Dedifferentiated amniotic fluid mesenchymal stem cell (primary cell): ENCODE measurements at regions not wholly inside any gene's neighbourhood (a gene's known extent, or its start where the extent isn't known, plus 50 kb on each side); places are given as distances from the start of the nearest gene placed in this dataset.
"Not testable (repeated sequence)": the region's sequence is repeated elsewhere in the genome, so short reads cannot be mapped to it uniquely, and the experiment has no call there.

ENCODE experiments used
- DNase-seq: peaks from one replicate; pipeline ENCODE4 v3.0.0-alpha.2; 2016; ENCODE audit errors: extremely low spot score

DNA sequence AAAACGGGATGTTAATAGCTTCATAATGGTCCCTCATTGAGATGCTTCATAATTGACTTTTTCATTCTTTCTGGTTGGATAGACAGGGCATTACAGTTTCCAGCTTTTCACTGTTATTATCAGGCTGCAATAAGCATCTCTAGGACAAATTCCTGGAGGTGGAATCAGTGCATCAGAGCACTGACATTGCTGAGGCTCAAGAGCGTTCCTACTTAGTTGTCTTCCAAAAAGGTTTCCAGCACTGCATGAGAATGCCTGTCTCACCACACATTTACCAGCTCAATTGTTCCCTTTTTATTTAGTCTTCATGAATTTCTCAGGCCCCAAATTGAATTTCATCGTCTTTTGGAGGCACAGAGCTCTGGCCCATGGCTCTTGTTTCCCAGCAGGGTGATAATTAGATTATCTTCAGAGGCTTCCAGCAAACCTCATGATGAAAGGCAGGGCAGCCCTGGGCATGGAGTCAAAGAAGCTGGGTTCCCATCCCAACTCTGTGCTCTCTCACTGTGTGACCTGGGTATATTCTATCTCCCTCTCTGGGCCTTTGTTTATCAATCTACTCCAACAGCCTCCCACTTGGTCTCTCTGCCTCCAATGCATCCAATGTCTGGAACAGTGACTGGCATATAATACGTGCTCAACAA, 451.4 kb downstream of the PTPRU start:
- DNase-seq: no peak

DNA sequence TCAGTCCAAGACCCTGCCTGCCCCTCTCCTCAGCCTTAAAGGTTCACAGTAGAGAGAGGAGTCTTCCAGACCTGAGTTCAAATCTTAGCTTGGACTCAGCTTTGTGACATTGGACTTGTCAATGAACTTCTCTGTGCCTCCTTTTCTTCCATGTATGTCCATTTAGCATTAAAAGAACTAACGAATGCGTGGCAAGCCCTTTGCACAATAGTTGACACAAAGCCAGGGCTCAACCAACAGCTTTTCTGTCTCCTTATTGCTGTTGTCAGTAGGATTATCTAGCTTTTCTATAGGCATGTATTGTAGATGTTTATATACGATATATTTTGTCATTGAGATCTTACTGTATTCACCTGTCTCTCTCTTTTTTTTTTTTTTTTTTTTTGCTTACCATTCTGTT, 450.8 kb downstream of the PTPRU start:
- no peak for DNase-seq

DNA sequence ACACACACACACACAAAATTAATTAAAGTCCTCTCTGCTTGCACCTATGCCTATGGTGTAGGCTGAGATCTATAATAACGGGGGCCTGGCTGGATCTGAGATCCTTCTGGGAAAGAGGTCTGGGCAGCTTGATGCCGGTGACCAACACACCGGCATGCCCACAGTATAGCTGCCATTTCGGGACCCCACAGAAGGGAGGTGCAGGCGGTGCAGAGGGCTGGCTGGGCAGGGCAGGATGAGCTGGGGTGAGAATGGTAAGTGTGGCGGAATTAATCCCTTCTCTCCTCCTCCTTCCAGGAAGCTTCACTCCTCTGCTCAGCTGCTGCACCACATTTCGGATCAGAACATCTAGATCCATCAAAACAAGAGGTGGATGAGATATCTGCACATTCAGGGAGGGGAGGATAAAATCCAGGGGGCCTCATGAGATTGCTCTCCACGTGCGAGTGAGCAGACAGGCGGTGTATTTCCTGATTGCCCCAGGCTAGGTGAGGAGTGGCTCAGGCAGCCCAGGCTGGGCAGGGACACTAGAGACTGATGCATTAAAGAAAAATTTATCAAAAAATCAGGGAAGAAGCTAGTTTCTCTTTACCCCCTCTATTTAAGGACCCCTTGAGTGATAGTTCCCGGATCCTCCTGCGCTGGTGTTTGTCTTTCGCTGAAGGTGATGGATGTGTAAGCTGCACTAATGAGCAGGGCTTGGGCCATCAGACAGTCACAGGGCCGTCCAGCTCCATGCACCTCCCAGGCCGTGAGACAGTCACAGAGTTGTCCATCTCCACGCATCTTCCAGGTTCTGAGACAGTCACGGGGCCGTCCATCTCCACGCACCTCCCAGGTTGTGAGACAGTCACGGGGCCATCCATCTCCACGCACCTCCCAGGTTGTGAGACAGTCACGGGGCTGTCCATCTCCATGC, 449.9 kb downstream of the PTPRU start:
- DNase-seq: no peak

- no peak for DNase-seq
Measured at GRCh38 chr1:29685387-29685786, 449.1 kb downstream of the PTPRU start.

GRCh38 chr1:29684141-29684540, 447.8 kb downstream of the PTPRU start:
- no peak for DNase-seq

DNA sequence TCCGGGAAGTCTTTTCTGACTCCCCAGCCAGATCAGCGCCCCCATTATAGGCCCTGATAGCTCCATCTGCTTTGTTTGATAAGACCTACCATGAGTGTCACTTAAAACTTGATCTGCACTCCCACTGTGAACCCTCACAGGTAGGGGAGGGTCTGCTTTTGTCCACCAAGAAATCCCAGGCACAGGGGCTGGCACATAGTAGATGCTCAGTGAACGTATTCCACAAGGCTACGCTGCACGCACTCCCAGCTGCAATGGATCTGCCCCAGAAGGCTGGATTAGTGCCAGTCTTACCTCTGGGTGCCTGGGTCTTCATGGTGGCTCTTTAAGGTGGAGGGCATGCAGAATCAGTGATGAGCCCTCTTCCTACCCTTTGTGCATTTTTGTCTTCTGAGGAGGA, 447.1 kb downstream of the PTPRU start:
- no peak for DNase-seq

DNA sequence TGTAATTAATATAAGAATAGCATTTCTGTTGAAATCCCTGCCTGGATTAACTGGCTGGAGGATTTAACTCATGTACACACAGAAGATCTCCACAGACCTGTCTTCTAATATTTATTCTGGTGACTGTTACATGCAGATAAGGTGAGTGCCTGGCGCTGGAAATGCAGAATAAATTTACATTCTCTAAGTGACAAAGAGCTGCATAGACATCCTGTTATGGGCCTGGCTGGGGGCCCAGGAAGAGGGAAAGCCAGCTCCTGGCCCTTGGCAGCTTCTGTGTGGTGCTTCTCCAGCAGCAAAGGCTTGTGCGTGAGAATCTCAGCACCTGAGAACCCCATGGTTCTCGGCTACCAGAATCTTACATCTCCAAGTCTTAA, 446.6 kb downstream of the PTPRU start:
- DNase-seq: no peak

DNA sequence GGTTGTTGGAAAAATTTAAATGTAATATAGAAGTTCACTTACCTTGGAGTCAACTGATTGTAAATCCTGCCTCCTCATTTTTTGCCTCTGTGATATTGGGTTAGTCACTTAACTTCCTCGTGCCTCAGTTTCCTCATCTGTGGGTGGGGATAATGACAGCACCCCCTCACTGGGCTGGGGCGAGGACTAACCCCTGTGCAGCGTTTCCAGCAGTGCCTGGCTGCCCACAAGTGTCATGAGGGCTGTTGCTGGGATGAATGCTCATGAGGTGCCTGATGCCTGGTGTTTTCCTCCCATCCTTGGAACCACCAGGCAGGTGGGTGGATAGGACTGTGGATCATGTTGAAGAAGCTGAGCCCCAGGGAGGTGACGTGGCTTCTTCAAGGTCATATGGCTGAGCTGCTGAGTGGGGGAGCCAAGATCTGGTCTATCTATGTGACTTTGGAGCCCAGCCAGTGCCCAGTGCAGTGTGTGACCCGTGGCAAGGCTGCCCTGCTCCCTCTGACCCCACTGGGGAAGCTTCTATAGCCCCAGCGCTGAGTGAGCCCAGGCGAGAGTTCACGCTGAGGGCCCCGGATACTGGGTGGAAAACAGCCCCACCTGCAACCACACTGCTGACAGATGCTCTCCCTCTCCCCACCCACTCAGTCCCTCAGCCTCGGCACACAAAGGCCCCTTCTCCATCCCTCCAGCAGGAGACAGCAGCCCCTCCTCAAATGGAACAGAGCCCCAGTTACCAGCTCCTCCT, 446.0 kb downstream of the PTPRU start:
- DNase-seq: no peak

GRCh38 chr1:29681416-29681815, 445.1 kb downstream of the PTPRU start:
- not testable (repeated sequence) for DNase-seq

- DNase-seq: no peak
Measured at GRCh38 chr1:29679828-29680558, 443.7 kb downstream of the PTPRU start.

- no peak for DNase-seq
Measured at GRCh38 chr1:29679316-29679715, 443.0 kb downstream of the PTPRU start.

- DNase-seq: no peak
Measured at GRCh38 chr1:29677028-29678024, 441.0 kb downstream of the PTPRU start.

- DNase-seq: no peak
Measured at GRCh38 chr1:29676496-29676895, 440.2 kb downstream of the PTPRU start.

- no peak for DNase-seq
Measured at GRCh38 chr1:29675481-29676263, 439.4 kb downstream of the PTPRU start.

DNA sequence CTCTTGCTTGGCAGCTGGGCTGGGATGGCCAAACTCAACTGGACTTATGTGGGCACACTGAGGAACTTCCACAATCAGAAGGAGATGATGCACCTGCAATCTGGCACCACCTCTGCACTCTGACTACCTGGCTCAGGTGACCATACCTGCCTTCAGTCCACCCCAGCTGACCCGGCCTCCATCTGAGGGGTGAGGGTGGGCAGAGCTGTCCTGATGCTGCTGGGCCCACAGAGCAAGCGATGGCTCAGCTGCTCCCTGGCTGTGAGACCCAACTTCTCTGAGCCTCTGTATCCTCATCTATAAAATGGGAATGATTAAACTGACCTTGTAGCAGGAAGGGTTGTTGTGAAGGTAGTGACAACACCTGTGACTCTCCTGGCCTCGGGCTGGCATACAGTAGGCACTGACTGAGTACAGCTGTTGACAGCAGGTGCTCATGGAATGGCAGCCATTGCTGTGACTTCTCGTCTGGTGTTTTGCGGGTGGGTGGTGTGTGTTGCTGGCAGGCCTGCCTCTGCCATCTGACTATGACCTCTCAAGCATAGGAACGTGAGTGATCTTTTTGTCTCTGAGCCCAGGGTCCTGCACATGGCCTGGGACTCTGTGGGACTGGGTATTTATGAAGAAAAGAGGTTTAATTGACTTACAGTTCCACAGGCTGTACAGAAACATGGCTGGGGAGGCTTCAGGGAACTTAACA, 438.5 kb downstream of the PTPRU start:
- no peak for DNase-seq

DNA sequence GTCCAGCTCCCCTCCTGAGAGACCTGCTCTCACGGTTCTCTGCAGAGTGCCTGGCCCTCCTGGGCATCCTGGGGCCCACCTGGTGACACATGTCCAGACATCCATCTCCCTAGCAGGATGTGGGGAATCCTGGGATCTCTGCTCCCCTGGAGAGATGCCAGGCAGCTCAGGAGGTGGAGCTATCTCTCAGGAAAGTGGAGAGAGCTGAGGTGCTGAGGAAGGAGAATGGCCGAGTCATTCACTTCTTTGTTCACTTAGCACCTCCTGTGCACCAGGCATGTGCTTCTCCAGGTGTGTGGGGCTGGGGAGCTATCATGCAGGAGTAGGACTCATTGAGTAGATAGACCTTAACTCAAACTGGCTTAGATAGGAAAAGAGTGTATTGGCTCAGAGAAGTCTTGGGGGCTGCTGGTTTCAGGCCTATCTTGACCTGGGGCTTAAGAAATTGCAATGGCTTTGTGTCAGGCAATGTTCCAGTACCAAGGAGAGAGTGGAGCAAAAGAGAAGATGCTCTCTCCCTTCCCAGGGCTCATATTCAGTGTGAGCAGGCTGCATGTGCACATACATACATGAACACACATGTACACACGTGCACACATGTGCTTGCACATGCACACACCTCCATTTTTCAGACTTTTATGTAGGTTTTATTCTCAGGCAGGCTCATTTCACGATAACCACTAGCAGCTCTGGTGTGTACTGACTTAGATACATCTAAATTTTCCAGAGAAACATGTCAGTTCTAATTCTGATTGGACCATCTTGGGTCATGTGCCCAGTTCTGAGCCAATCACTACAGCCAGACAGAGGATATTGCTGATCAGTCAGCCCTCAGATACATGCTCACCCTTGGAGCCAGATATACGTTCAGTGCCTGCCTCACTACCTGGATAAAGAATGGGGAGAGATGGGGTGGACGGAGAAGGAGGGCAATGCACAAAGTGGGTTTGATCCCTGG, 437.6 kb downstream of the PTPRU start:
- DNase-seq: no peak

DNA sequence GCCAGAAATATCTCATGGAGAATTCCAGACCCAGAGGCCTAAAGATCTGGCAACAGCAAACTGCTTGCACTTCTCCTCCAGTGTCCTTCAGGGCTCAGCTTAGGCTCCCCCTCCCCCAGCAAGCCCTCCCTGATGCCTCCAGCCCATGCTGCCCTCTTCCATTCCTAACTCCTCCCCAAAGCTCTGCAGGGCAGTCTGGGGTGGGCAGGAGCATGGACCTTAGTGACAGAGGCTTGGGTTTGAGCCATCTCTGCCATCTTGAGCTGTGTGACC, 436.8 kb downstream of the PTPRU start:
- DNase-seq: no peak
